Stimulated activated memory B cell treated with anti-CD40 and anti-IgM and Interleukin-4, amounts not matched to agents 10 μg/mL and 1 μg/mL and 100 μg/mL, for 72 hours (primary cell): ENCODE measurements at regions not wholly inside any gene's neighbourhood (a gene's known extent, or its start where the extent isn't known, plus 50 kb on each side); places are given as distances from the start of the nearest gene placed in this dataset.

Experiments
- ATAC-seq: fragments of 150-1000 bp; cut with Tn5 transposase; 2 replicates; pipeline ENCODE4 v1.10.0; 2021
- H3K27ac Mint-ChIP-seq: one replicate; pipeline ENCODE4 v1.8.0; 2022; ENCODE audit warnings: mild to moderate bottlenecking, mixed read lengths
- H3K27me3 Mint-ChIP-seq: one replicate; pipeline ENCODE4 v1.8.0; 2022; ENCODE audit warnings: mixed read lengths
- H3K36me3 Mint-ChIP-seq: one replicate; pipeline ENCODE4 v1.8.0; 2022; ENCODE audit warnings: mixed read lengths
- H3K4me1 Mint-ChIP-seq: one replicate; pipeline ENCODE4 v1.8.0; 2022; ENCODE audit warnings: mixed read lengths
- H3K4me3 Mint-ChIP-seq: one replicate; pipeline ENCODE4 v1.8.0; 2022; ENCODE audit warnings: mild to moderate bottlenecking, moderate library complexity, mixed read lengths
- H3K9me3 Mint-ChIP-seq: one replicate; pipeline ENCODE4 v1.8.0; 2022; ENCODE audit warnings: mixed read lengths

DNA sequence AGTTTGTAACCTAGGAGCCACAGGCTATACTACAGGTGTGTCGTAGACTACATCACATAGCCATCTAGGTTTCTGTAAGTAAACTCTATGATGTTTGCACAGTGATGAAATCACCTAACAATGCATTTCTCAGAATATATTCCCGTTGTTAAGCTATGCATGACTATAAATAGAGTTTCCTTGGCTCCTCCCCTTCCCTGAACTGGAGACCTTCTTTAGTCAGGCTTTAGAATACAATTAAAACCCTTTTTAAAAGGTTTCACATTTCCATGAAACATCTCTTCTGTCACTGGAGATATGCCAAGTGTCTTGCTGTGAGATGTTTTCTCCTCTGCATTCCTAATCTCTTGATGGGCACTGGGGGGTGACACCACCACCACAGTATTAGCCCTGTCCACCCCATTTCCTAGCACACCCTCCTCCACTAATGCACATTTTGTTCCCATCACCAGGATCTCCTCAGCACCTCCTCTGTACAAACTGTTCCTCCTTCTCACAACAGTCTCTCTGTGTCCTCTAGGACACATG is 334.6 kb upstream of the CPEB2 start:
- Mint-ChIP-seq H3K4me3 (no peak overlapping the region), H3K27me3 (peaks cover 16% of the 10 kb centered on the region), H3K9me3 (peaks cover 3% of the 10 kb centered on the region), H3K4me1 (no peaks in the 10 kb centered on the region), H3K27ac (no peak overlapping the region), H3K36me3 (no peaks in the 10 kb centered on the region)
- no peak for ATAC-seq

DNA sequence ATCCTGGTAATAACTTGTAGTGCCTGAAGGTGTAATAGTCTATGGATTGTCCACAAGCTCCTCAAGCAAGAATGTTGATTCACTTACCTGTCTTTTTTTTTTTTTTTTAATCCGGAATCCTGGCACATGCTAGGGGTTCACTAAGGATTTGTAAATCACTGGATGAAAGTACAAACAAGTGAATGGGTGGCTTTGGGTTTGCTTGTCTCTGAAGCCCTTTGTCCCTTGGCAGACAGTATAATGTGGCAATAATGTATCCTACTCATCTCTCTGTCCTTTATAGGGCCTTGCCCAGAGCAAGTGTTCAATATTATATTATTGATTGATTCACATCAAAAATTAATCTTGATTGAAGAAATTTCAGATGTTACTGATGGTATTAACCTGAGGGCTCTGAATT is 334.0 kb upstream of the CPEB2 start:
- Mint-ChIP-seq H3K27me3 (peaks cover 22% of the 10 kb centered on the region), H3K9me3 (peaks cover 3% of the 10 kb centered on the region), H3K4me1 (no peaks in the 10 kb centered on the region), H3K4me3 (no peak overlapping the region), H3K36me3 (no peaks in the 10 kb centered on the region), H3K27ac (no peak overlapping the region)
- no peak for ATAC-seq

DNA sequence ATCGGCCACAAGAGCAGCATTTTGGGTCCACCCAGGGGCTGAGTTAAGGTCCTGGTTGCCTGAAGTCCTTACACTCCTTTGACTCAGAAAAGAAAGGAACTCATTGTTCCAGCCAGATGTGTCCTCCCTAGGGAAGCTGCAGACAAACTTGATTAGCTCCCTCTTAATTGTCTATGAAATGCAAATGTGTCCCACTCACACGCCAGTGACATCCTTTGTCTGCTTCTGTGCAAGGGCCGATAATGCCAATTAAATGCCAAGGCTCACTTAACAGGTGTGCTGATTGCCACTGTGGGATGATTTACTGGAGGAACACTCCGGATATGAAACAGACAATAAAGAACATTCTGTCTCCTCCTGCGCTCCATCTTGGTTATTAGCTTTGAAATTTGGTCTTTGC is 332.9 kb upstream of the CPEB2 start:
- Mint-ChIP-seq H3K27me3 (peaks cover 26% of the 10 kb centered on the region), H3K4me1 (no peaks in the 10 kb centered on the region), H3K27ac (no peak overlapping the region), H3K9me3 (peaks cover 3% of the 10 kb centered on the region), H3K4me3 (no peak overlapping the region), H3K36me3 (no peaks in the 10 kb centered on the region)
- no peak for ATAC-seq

DNA sequence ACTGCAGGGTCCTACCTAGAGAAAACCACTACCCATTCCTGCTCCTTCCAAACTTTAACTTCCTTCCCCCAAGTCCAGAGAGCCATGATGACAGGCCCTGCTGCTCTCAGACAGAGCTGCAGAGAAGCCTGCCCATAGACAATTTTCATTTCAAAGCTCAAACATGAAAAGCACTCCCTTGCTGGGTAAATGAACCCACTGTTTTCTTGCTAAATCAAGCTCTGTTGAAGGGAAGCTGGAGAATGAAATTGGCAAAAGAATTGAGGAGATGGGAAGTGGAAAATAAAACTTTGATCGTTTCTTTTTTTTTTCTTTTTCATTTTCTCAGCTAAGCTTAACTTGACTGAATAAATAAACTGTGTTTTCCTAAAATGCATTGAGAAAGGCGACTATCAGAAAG is 331.1 kb upstream of the CPEB2 start:
- Mint-ChIP-seq H3K27ac (no peak overlapping the region), H3K4me1 (no peaks in the 10 kb centered on the region), H3K9me3 (peaks cover 3% of the 10 kb centered on the region), H3K4me3 (no peak overlapping the region), H3K36me3 (no peaks in the 10 kb centered on the region), H3K27me3 (peaks cover 26% of the 10 kb centered on the region)
- no peak for ATAC-seq

DNA sequence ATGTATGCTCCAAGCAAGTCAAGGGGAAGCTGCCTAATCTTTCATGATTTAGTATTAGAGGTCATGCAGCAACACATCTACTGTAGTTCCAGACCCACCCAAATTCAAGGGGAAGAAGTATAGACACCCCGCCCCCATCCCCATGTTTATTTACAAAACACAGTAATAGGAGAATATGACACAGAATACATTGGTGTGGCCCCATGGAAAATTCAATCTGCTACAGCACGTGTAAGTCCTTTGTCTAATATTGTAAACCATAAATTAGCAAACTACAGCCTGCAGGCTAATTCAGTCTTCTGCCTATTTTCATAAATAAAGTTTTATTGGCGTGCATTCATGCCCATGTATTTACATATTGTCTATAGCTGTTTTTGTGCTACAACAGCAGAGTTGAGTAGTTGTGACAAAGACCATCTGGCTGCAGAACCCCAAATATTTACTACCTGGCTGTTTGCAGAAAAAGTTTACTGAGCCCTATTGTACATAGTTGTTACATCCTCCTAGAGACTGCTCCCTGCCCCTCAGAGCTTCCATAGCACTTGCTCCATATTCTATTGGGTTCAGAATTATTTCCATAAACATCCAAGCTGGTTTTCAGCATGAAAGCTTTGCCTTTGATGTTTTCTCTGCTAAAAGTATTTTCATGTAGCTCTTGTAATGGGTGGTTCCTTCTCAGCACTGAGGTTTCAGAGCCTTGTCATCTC is 326.8 kb upstream of the CPEB2 start:
- no peak overlapping the region for H3K27ac Mint-ChIP-seq
- ATAC-seq = no peak
- no peaks in the 10 kb centered on the region for H3K4me1 Mint-ChIP-seq
- no peaks in the 10 kb centered on the region for H3K36me3 Mint-ChIP-seq
- peaks cover 12% of the 10 kb centered on the region for H3K27me3 Mint-ChIP-seq
- no peaks in the 10 kb centered on the region for H3K9me3 Mint-ChIP-seq
- no peak overlapping the region for H3K4me3 Mint-ChIP-seq

DNA sequence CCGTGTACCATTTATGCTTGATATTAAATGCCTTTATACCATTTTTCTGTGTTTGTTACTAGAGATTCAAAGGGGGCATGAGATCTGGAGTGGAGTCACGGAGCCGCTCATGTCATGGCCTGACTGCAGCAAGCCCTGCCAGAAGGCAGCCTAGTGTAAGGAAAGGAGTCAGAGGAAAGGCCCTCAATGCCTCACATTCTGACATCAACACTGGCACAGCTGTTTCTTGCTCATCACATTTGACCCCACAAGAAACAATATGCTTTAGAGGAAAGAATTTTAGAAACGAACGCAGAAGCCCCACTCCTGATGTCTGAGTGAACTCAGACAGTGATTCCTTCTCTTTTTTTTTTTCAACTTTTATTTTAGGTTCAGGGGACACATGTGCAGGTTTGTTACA is 322.4 kb upstream of the CPEB2 start:
- Mint-ChIP-seq H3K27me3 (peaks cover 6% of the 10 kb centered on the region), H3K4me1 (no peaks in the 10 kb centered on the region), H3K36me3 (no peaks in the 10 kb centered on the region)

DNA sequence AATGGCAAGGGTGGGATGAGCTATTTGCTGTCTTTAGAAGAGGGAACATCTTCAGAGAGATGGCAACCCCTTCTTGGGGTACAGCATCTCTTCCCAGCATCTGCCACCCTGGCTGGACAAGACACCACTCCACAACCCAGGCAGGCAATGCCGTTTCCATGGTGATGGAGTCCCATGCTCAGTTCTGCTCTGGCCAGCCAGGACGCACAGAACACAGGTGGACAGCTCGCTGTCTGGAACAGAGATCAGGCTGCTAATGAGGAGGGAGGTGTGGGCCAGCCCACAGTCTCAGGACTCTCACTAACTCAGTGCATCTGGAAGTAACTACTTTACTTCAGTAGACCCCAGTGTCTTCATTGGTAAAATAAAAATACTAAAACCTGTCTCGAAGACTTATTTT is 321.0 kb upstream of the CPEB2 start:
- Mint-ChIP-seq H3K4me3 (no peak overlapping the region), H3K36me3 (no peaks in the 10 kb centered on the region), H3K27me3 (peaks cover 6% of the 10 kb centered on the region), H3K27ac (no peak overlapping the region), H3K4me1 (no peaks in the 10 kb centered on the region), H3K9me3 (peaks cover 6% of the 10 kb centered on the region)
- ATAC-seq = peak; percentile 34

More for the DNA sequence above, 322.4 kb upstream of the CPEB2 start:
- no peak overlapping the region for H3K4me3 Mint-ChIP-seq
- no peak for ATAC-seq
- peaks cover 6% of the 10 kb centered on the region for H3K9me3 Mint-ChIP-seq
- no peak overlapping the region for H3K27ac Mint-ChIP-seq

DNA sequence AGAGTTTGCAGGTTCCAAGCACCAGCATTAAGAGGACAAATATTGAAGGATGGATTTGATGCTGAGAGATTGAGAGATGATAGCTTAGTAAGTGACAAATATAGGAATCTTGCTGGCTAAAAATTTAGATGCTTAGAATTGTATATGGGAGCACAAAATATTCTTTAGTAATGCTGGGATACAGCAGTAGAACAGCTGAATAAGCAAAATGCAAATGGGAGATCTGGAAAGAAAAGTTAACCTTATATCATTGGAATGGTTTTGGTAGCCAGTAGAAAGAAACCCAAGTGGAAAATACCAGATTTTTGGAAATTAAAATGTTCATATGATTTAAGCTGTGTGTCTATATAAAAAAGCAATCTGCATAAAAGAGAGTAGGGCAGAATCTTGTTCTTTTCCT is 308.6 kb upstream of the CPEB2 start:
- no peaks in the 10 kb centered on the region for H3K36me3 Mint-ChIP-seq

DNA sequence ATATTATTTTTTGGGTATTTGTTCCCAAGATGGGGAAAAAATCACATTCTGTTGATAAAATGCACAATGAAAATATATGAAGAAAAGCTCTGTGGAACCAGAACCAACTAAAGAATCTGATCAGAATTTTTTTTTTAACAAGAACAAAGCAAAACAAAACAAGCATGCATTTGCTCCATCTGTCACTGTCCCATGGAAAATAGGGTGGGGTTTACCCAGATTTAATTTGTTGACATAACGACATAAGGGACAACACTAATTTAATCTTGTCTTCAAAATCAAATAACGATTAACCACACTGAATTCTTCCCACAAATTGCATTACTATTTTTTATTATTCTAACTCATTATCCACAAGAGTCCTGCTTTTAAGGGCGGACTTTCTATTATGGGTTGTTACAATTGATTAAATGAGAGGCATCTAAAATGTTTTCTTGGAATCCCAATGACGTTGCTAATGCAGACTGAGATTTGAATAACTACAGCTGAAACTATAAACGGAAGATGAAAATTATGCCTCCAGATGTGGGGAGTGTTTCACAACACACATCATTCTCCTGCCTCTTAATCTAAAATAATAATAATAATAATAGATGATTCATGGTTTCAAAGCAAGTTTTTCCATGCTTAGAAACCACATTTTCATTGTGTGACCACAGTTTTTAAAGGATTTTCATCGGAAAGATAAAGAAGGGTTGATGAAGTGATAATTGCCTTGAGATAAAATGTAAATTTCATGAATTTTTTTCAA is 307.0 kb upstream of the CPEB2 start:
- no peaks in the 10 kb centered on the region for H3K36me3 Mint-ChIP-seq
- H3K9me3 Mint-ChIP-seq = peaks cover 5% of the 10 kb centered on the region
- no peak overlapping the region for H3K4me3 Mint-ChIP-seq
- no peaks in the 10 kb centered on the region for H3K4me1 Mint-ChIP-seq
- ATAC-seq = no peak
- H3K27me3 Mint-ChIP-seq = no peaks in the 10 kb centered on the region
- no peak overlapping the region for H3K27ac Mint-ChIP-seq

More for the DNA sequence above, 308.6 kb upstream of the CPEB2 start:
- no peak overlapping the region for H3K4me3 Mint-ChIP-seq
- H3K9me3 Mint-ChIP-seq = peaks cover 5% of the 10 kb centered on the region
- H3K27me3 Mint-ChIP-seq = no peaks in the 10 kb centered on the region
- ATAC-seq = no peak
- no peaks in the 10 kb centered on the region for H3K4me1 Mint-ChIP-seq
- H3K27ac Mint-ChIP-seq = no peak overlapping the region

DNA sequence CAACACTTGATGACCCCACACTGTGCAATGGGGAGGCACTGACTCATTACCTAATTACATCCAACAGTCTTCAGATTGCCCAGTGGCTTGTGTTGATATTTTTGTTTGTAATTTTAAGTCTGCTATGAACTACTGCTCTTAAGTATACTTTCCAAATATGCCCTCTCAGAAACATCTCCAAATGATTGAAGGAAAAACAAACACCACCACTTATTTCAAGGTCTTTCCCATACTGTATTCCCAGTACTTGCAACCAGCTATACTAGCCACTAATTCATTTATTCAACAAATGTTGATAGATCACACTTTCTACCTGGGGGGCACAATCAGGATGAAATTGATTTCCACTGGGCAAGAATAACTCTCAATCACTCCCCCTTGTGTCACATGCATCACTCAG is 302.2 kb upstream of the CPEB2 start:
- no peaks in the 10 kb centered on the region for H3K4me1 Mint-ChIP-seq
- no peak overlapping the region for H3K4me3 Mint-ChIP-seq
- no peak for ATAC-seq
- no peaks in the 10 kb centered on the region for H3K27me3 Mint-ChIP-seq
- H3K36me3 Mint-ChIP-seq = no peaks in the 10 kb centered on the region
- no peak overlapping the region for H3K27ac Mint-ChIP-seq
- no peaks in the 10 kb centered on the region for H3K9me3 Mint-ChIP-seq

DNA sequence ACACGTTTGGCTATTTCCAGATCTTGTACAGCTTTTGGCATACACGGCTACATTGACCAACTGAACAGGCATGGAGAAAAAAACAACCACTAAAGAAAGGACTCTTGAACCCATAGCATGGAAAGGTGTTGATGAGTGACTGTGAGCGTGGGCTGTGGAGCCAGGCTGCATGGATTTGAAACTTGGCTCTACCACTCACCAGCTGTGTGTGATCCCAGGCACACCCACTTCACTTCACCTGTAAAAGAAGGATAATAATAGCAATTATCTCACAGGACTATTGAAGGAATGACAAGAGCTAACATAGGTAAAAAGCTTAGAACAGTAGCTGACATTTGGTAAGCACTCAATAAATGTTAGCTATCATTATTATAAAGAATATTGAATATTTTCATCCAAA is 301.7 kb upstream of the CPEB2 start:
- H3K36me3 Mint-ChIP-seq = no peaks in the 10 kb centered on the region
- no peak overlapping the region for H3K4me3 Mint-ChIP-seq
- ATAC-seq = no peak
- H3K27ac Mint-ChIP-seq = no peak overlapping the region
- H3K27me3 Mint-ChIP-seq = no peaks in the 10 kb centered on the region
- no peaks in the 10 kb centered on the region for H3K4me1 Mint-ChIP-seq
- no peaks in the 10 kb centered on the region for H3K9me3 Mint-ChIP-seq

DNA sequence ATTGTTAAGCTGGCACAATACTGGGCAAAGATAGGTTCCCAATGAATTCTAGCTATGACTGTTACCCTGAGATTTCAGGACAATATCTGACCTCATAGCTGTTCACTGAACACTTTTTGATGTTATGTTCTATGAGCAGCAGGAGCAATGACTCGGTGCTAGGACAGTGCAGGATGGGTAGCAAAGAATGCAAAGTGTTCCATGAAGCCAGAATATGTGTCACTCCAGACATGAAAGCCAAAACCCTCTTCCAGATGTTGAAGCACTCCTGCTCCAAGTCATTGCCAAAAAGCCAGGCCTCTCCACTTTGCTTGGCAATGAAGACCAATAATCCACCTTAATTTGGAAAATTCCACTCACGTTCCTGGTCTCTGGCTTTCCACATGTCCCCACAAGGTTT is 300.9 kb upstream of the CPEB2 start:
- H3K36me3 Mint-ChIP-seq = no peaks in the 10 kb centered on the region
- no peaks in the 10 kb centered on the region for H3K9me3 Mint-ChIP-seq
- H3K27me3 Mint-ChIP-seq = no peaks in the 10 kb centered on the region
- ATAC-seq = no peak
- no peak overlapping the region for H3K4me3 Mint-ChIP-seq
- no peak overlapping the region for H3K27ac Mint-ChIP-seq
- no peaks in the 10 kb centered on the region for H3K4me1 Mint-ChIP-seq

DNA sequence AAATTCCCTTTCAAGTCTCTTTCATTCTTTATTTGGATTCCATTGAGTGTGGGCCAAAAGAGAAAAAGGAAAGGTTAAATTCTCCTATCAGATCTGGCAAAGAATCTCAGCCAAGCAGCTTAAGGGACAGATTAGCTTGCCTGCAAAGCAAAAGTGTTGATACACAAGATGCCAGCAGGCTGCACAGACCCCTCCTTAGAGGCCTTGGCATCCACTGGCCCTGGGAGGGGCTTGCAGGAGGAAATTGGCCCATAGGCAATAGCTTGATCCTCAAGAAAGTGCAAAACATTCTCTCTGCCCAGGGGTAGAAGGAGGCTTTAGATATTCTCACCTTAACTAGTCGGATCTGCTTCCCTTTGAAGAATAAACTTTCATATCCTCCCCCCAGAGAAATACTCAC is 300.4 kb upstream of the CPEB2 start:
- ATAC-seq = no peak
- no peaks in the 10 kb centered on the region for H3K27me3 Mint-ChIP-seq
- H3K4me1 Mint-ChIP-seq = no peaks in the 10 kb centered on the region
- H3K9me3 Mint-ChIP-seq = no peaks in the 10 kb centered on the region
- no peaks in the 10 kb centered on the region for H3K36me3 Mint-ChIP-seq
- H3K27ac Mint-ChIP-seq = no peak overlapping the region
- H3K4me3 Mint-ChIP-seq = no peak overlapping the region

DNA sequence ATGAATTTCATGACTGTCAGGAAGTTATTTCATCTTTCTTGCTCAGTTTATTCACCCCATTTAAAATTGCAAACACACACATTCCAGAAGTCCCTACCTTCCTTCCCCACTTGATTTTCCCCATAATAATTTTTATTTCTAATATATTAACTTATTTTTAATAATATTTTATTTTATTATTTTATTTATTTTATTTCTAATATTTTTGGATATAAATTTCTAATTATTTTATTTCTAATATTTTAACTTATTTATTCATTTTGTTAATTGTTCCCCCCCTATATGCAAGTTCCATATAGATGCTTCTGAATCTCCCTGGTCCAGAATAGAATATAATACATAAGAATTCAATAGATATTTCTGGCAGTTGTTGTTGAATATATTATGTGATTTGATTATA is 293.7 kb upstream of the CPEB2 start:
- H3K9me3 Mint-ChIP-seq = no peaks in the 10 kb centered on the region
- no peak overlapping the region for H3K27ac Mint-ChIP-seq
- H3K4me3 Mint-ChIP-seq = no peak overlapping the region
- no peak for ATAC-seq
- H3K27me3 Mint-ChIP-seq = peaks cover 20% of the 10 kb centered on the region
- no peaks in the 10 kb centered on the region for H3K36me3 Mint-ChIP-seq
- H3K4me1 Mint-ChIP-seq = no peaks in the 10 kb centered on the region

DNA sequence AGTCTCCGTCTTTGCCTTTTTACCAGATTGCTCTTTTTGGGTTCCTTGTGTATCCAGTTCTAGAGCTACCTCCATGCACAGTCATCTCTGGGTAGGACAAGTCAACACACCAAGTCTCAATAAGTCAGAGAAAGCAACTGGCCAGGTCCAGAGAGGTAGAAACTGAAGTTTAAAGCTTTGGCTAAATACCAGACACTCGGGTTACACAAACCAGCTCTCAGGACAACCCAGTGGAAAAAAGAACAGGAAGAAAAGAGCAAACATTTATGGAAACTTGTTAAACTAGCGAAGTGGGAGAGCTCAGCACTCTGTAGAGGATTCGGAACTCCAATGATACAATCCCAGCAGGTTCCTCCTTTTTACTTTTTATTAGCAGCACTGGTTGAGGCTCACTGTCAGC is 291.0 kb upstream of the CPEB2 start:
- no peak for ATAC-seq
- H3K4me3 Mint-ChIP-seq = no peak overlapping the region

DNA sequence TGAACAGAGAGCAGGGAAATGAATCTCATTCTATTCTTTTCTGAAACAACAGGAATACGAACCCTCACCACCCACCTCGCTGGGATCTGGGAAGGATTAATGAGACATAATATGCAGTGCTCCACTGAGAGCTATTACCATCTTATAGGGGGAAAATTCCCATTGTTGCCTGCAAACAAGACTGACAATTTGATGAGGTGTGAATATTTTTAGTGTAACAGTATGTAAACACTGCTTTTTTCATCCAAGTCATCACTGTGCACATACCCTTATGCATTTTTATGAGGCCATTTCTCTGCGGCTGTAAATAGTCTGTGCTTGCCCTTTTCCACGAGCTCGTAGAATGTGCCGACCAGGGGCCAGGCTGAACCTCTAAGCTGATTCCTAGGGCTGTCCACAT is 285.6 kb upstream of the CPEB2 start:
- Mint-ChIP-seq H3K9me3 (peaks cover 10% of the 10 kb centered on the region), H3K4me1 (no peaks in the 10 kb centered on the region), H3K36me3 (peaks cover 6% of the 10 kb centered on the region), H3K27ac (no peak overlapping the region), H3K4me3 (no peak overlapping the region), H3K27me3 (peaks cover 34% of the 10 kb centered on the region)
- ATAC-seq = no peak

More for the DNA sequence above, 291.0 kb upstream of the CPEB2 start:
- no peaks in the 10 kb centered on the region for H3K9me3 Mint-ChIP-seq
- H3K27ac Mint-ChIP-seq = no peak overlapping the region
- no peaks in the 10 kb centered on the region for H3K4me1 Mint-ChIP-seq
- H3K27me3 Mint-ChIP-seq = peaks cover 20% of the 10 kb centered on the region
- H3K36me3 Mint-ChIP-seq = no peaks in the 10 kb centered on the region
